OCI-LY1 (cell line): ENCODE measurements at regions not wholly inside any gene's neighbourhood (a gene's known extent, or its start where the extent isn't known, plus 50 kb on each side); places are given as distances from the start of the nearest gene placed in this dataset.

Experiments used
- H2AFZ ChIP-seq: fragments of 200-600 bp; sonication (generic), shearing (Covaris generic); 2 replicates; pipeline ENCODE4 v1.6.0; 2014; ENCODE audit warnings: antibody characterized with exemption, mild to moderate bottlenecking, low read length
- H3F3A ChIP-seq: fragments of 200-600 bp; sonication (generic), shearing (Covaris generic); 2 replicates; pipeline ENCODE4 v1.6.0; 2014; ENCODE audit warnings: mild to moderate bottlenecking, antibody characterized with exemption, low read length, moderate library complexity; ENCODE audit not compliant: insufficient read depth
- H3K27ac ChIP-seq: fragments of 200-600 bp; sonication (generic); 2 replicates; pipeline ENCODE4 v1.5.1; 2014; ENCODE audit warnings: low read length, mixed run types, mild to moderate bottlenecking, low read depth; ENCODE audit not compliant: poor library complexity, severe bottlenecking
- H3K27me3 ChIP-seq: fragments of 200-600 bp; sonication (generic); 2 replicates; pipeline ENCODE4 v1.6.0; 2014; ENCODE audit warnings: antibody characterized with exemption, mild to moderate bottlenecking, low read length, moderate library complexity; ENCODE audit not compliant: insufficient read depth
- H3K36me3 ChIP-seq: fragments of 200-600 bp; sonication (generic); 2 replicates; pipeline ENCODE4 v1.6.1; 2014; ENCODE audit warnings: mild to moderate bottlenecking, antibody characterized with exemption, low read length, moderate library complexity, mixed read lengths; ENCODE audit not compliant: insufficient read depth
- H3K4me1 ChIP-seq: fragments of 200-600 bp; sonication (generic); 2 replicates; pipeline ENCODE4 v1.5.1; 2014; ENCODE audit warnings: mild to moderate bottlenecking, low read length, moderate library complexity; ENCODE audit not compliant: insufficient read depth, severe bottlenecking
- H3K4me2 ChIP-seq: fragments of 200-600 bp; sonication (generic), shearing (Covaris generic); 2 replicates; pipeline ENCODE4 v1.6.1; 2014; ENCODE audit warnings: low read length
- H3K4me3 ChIP-seq: fragments of 200-600 bp; sonication (generic); 2 replicates; pipeline ENCODE4 v1.5.1; 2014; ENCODE audit warnings: low read length, low read depth, mild to moderate bottlenecking, mixed read lengths; ENCODE audit not compliant: poor library complexity, severe bottlenecking
- H3K79me2 ChIP-seq: fragments of 200-600 bp; shearing (Covaris generic); 2 replicates; pipeline ENCODE4 v1.6.1; 2016; ENCODE audit warnings: mixed run types, low read length, mixed read lengths; ENCODE audit not compliant: insufficient read depth
- H3K9ac ChIP-seq: fragments of 200-600 bp; sonication (generic), shearing (Covaris generic); 2 replicates; pipeline ENCODE4 v1.6.1; 2014; ENCODE audit warnings: mild to moderate bottlenecking, low read length, mixed read lengths
- H3K9me2 ChIP-seq: fragments of 200-600 bp; sonication (generic), shearing (Covaris generic); 2 replicates; pipeline ENCODE4 v1.6.1; 2014; ENCODE audit warnings: low read depth, mild to moderate bottlenecking, low read length, mixed read lengths
- H3K9me3 ChIP-seq: fragments of 200-600 bp; shearing (Covaris generic); 2 replicates; pipeline ENCODE4 v1.6.1; 2014; ENCODE audit warnings: low read length, mixed read lengths
- H4K20me1 ChIP-seq: fragments of 200-600 bp; sonication (generic), shearing (Covaris generic); 2 replicates; pipeline ENCODE4 v1.6.0; 2016; ENCODE audit warnings: mild to moderate bottlenecking, low read length; ENCODE audit not compliant: insufficient read depth
- EZH2 ChIP-seq: fragments of 200-600 bp; sonication (generic), shearing (Covaris generic); IDR thresholded peaks from 2 replicates; pipeline ENCODE4 v1.8.0; 2017; ENCODE audit warnings: borderline replicate concordance, mixed run types, mild to moderate bottlenecking, antibody characterized with exemption, low read length, moderate library complexity, mixed read lengths
- TF ChIP-seq, protein P1 (sequence below): fragments of 200-600 bp; sonication (generic), shearing (Covaris generic); IDR thresholded peaks from 2 replicates; pipeline ENCODE4 v1.5.1; 2017; ENCODE audit warnings: mild to moderate bottlenecking, antibody characterized with exemption, low read length, moderate library complexity, mixed read lengths

DNA sequence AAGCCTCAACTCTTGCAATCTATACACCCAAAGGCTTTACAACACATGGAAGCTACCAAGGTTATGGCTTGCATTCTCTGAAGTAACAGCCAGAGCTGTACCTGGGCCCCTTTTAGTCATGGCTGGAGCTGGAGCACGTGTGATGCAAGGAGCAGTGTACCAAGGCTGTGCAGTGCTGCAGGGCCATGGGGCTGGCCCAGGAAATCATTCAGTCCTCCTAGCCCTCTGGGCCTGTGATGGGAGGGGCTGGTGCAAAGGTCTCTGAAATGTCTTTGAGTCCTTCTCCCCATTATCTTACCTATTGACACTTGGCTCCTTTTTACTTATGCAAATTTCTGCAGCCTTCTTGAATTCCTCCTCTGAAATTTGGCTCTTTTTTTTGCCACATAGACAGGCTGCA lies 500.1 kb upstream of the FAM47C start:
- H2AFZ ChIP-seq: no peak overlapping the region
- TF ChIP-seq, protein P1, sequence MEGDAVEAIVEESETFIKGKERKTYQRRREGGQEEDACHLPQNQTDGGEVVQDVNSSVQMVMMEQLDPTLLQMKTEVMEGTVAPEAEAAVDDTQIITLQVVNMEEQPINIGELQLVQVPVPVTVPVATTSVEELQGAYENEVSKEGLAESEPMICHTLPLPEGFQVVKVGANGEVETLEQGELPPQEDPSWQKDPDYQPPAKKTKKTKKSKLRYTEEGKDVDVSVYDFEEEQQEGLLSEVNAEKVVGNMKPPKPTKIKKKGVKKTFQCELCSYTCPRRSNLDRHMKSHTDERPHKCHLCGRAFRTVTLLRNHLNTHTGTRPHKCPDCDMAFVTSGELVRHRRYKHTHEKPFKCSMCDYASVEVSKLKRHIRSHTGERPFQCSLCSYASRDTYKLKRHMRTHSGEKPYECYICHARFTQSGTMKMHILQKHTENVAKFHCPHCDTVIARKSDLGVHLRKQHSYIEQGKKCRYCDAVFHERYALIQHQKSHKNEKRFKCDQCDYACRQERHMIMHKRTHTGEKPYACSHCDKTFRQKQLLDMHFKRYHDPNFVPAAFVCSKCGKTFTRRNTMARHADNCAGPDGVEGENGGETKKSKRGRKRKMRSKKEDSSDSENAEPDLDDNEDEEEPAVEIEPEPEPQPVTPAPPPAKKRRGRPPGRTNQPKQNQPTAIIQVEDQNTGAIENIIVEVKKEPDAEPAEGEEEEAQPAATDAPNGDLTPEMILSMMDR: no peak
- TF ChIP-seq EZH2: no peak

DNA sequence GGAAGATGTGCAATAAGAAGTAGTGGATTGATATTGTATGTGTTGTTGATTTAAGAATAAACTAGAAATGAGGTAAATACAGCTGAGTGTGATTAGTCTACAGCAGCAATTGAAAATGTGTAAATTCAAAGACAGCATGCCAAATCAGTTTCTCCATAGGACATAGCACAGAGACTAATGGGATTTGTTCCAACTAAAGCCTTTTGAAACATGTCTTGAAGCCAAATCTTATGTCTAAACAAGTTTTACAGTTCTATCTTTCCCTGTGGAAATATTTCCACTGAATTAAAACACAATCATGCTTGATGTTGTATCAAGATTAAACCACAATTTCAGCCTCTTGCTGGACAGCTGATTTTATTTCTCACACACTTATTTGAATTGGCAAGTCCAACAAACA lies 497.4 kb upstream of the FAM47C start:
- Histone ChIP-seq H3K9ac (no peak overlapping the region), H3K4me3 (no peak overlapping the region), H3K27me3 (no peaks in the 10 kb centered on the region), H3K27ac (no peak overlapping the region), H2AFZ (no peak overlapping the region), H3K36me3 (no peaks in the 10 kb centered on the region), H3K9me3 (no peaks in the 10 kb centered on the region), H3K4me2 (no peak overlapping the region), H3K79me2 (no peaks in the 10 kb centered on the region), H3F3A (no peaks in the 10 kb centered on the region), H3K4me1 (no peaks in the 10 kb centered on the region), H3K9me2 (no peaks in the 10 kb centered on the region), H4K20me1 (no peaks in the 10 kb centered on the region)
- TF ChIP-seq, protein P1: no peak
- TF ChIP-seq EZH2: no peak

More for the DNA sequence above, 500.1 kb upstream of the FAM47C start:
- no peaks in the 10 kb centered on the region for H3K4me1 ChIP-seq
- H3K4me3 ChIP-seq: no peak overlapping the region
- H3K9ac ChIP-seq: no peak overlapping the region
- H3K9me3 ChIP-seq: no peaks in the 10 kb centered on the region
- no peaks in the 10 kb centered on the region for H3K27me3 ChIP-seq
- H3K27ac ChIP-seq: no peak overlapping the region
- no peak overlapping the region for H3K4me2 ChIP-seq
- H3K9me2 ChIP-seq: no peaks in the 10 kb centered on the region
- H3F3A ChIP-seq: no peaks in the 10 kb centered on the region
- H3K79me2 ChIP-seq: no peaks in the 10 kb centered on the region
- no peaks in the 10 kb centered on the region for H4K20me1 ChIP-seq
- H3K36me3 ChIP-seq: no peaks in the 10 kb centered on the region

- no peaks in the 10 kb centered on the region for H3K79me2 ChIP-seq
- no peaks in the 10 kb centered on the region for H3K27me3 ChIP-seq
- no peak overlapping the region for H3K27ac ChIP-seq
These were observed 479.5 kb upstream of the FAM47C start for GRCh38 chrX:36528661-36529060.

More at GRCh38 chrX:36528661-36529060, 479.5 kb upstream of the FAM47C start:
- TF ChIP-seq, protein P1: no peak
- TF ChIP-seq EZH2: no peak
- Histone ChIP-seq H3K9ac (no peak overlapping the region), H3F3A (no peaks in the 10 kb centered on the region), H3K9me2 (no peaks in the 10 kb centered on the region), H2AFZ (no peak overlapping the region), H3K4me1 (no peaks in the 10 kb centered on the region), H3K9me3 (no peaks in the 10 kb centered on the region), H3K36me3 (no peaks in the 10 kb centered on the region), H3K4me2 (no peak overlapping the region), H4K20me1 (no peaks in the 10 kb centered on the region), H3K4me3 (no peak overlapping the region)
